Endothelial cell of umbilical vein (primary cell): ENCODE measurements at regions not wholly inside any gene's neighbourhood (a gene's known extent, or its start where the extent isn't known, plus 50 kb on each side); places are given as distances from the start of the nearest gene placed in this dataset.

Experiments used
- BruUV-seq: library from RNA; stranded (reverse); fragments of 400-500 nt; replicated peaks from 2 replicates; lab custom pipeline; 2021; lab: Mats Ljungman, UMichigan
- CTCF ChIA-PET: fragments of 300-600, 350-600 bp; sonication (Branson Sonifier 250); formaldehyde crosslinking; loops from one replicate; lab custom pipeline; 2021; ENCODE audit warnings: antibody characterized with exemption, inconsistent platforms; lab: Charles Lee
- POLR2A ChIA-PET: fragments of 300-600, 350-600 bp; sonication (Branson Sonifier 250); formaldehyde crosslinking; loops from one replicate; lab custom pipeline; 2021; ENCODE audit warnings: antibody characterized with exemption, inconsistent platforms; lab: Charles Lee
- DNase-seq: peaks from one replicate; pipeline ENCODE4 v3.0.0-alpha.2; 2011; ENCODE audit warnings: low read depth, low spot score
- FAIRE-seq: peaks from 2 replicates; lab custom pipeline; 2011; peaks lifted over from hg19 to GRCh38; lab: Jason Lieb, UNC
- H2AFZ ChIP-seq: 2 replicates; pipeline ENCODE4 v1.6.0; 2012; ENCODE audit warnings: low read depth, low read length, control low read depth, inconsistent platforms
- H3K27ac ChIP-seq: 2 replicates; pipeline ENCODE4 v1.5.1; 2011; ENCODE audit warnings: low read depth, mild to moderate bottlenecking, control low read depth, low read length, moderate library complexity; ENCODE audit not compliant: insufficient read depth
- H3K27me3 ChIP-seq, 2 experiments: 2 replicates each; pipeline versions ENCODE4 v1.6.0 to v1.6.1; 2011; ENCODE audit warnings: low read length in 2 of 2, mixed read lengths in 1 of 2; ENCODE audit not compliant: control insufficient read depth in 2 of 2, insufficient read depth in 2 of 2
- H3K36me3 ChIP-seq, 2 experiments: 2 replicates in 1 of 2; 3 replicates in 1 of 2; pipeline ENCODE4 v1.5.1; 2011; ENCODE audit warnings: low read length in 2 of 2, mild to moderate bottlenecking in 1 of 2, moderate library complexity in 1 of 2; ENCODE audit not compliant: control insufficient read depth in 2 of 2, insufficient read depth in 2 of 2; ENCODE audit errors: extremely low read depth in 1 of 2
- H3K4me1 ChIP-seq: 3 replicates; pipeline ENCODE4 v1.5.1; 2011; ENCODE audit warnings: mild to moderate bottlenecking, low read length; ENCODE audit not compliant: control insufficient read depth, insufficient read depth; ENCODE audit errors: extremely low read depth
- H3K4me2 ChIP-seq: 2 replicates; pipeline ENCODE4 v1.6.1; 2011; ENCODE audit warnings: low read length, control low read depth, mixed read lengths; ENCODE audit not compliant: insufficient read depth
- H3K4me3 ChIP-seq, 3 experiments: fragments of 200-600 bp in 1 of 3; sonication (generic), shearing (Covaris generic) in 1 of 3; replicated peaks in 1 of 3; 2 replicates each; pipeline ENCODE4 v1.5.1; 2011 to 2016; ENCODE audit warnings: control low read depth in 3 of 3, low read length in 3 of 3, mild to moderate bottlenecking in 2 of 3, inconsistent platforms in 1 of 3, low read depth in 1 of 3, moderate library complexity in 1 of 3; ENCODE audit not compliant: insufficient read depth in 1 of 3
- H3K79me2 ChIP-seq: 2 replicates; pipeline ENCODE4 v1.6.0; 2012; ENCODE audit warnings: low read length, inconsistent platforms; ENCODE audit not compliant: control insufficient read depth, insufficient read depth
- H3K9ac ChIP-seq: replicated peaks from 2 replicates; pipeline ENCODE3; 2011; ENCODE audit warnings: low read length, control low read depth; ENCODE audit not compliant: insufficient read depth; ENCODE audit errors: extremely low read depth
- H3K9me1 ChIP-seq: replicated peaks from 3 replicates; pipeline ENCODE4 v1.6.0; 2011; ENCODE audit warnings: mild to moderate bottlenecking, low read length; ENCODE audit not compliant: control insufficient read depth, insufficient read depth; ENCODE audit errors: extremely low read depth
- H3K9me3 ChIP-seq: replicated peaks from 2 replicates; pipeline ENCODE4 v1.5.1; 2012; ENCODE audit warnings: low read length, inconsistent platforms; ENCODE audit not compliant: control insufficient read depth, insufficient read depth
- H4K20me1 ChIP-seq: replicated peaks from 2 replicates; pipeline ENCODE3; 2011; ENCODE audit warnings: mild to moderate bottlenecking, low read length; ENCODE audit not compliant: control insufficient read depth, insufficient read depth; ENCODE audit errors: extremely low read depth
- CTCF ChIP-seq, 2 donors: IDR thresholded peaks; 1 replicate in 1 of 2; 2 replicates in 1 of 2; pipeline ENCODE4 v1.5.1; 2011; ENCODE audit warnings: low read length in 2 of 2, mild to moderate bottlenecking in 2 of 2, moderate library complexity in 2 of 2, control low read depth in 1 of 2, inconsistent platforms in 1 of 2, low read depth in 1 of 2; ENCODE audit not compliant: insufficient read depth in 1 of 2; ENCODE audit errors: extremely low read depth in 1 of 2
- EZH2 ChIP-seq: IDR thresholded peaks from 2 replicates; pipeline ENCODE4 v1.6.1; 2012; ENCODE audit warnings: borderline replicate concordance, low read depth, mild to moderate bottlenecking, moderate library complexity, low read length, inconsistent platforms; ENCODE audit not compliant: severe bottlenecking
- FOS ChIP-seq: IDR thresholded peaks from 2 replicates; pipeline ENCODE4 v1.6.1; 2011; ENCODE audit warnings: mild to moderate bottlenecking, low read length, moderate library complexity, borderline replicate concordance; ENCODE audit not compliant: insufficient read depth
- GATA2 ChIP-seq: IDR thresholded peaks from 2 replicates; pipeline ENCODE4 v1.7.0; 2011; ENCODE audit warnings: low read depth, mild to moderate bottlenecking, moderate library complexity, mixed read lengths, low read length; ENCODE audit not compliant: insufficient read length, insufficient read depth
- JUN ChIP-seq: IDR thresholded peaks from 2 replicates; pipeline ENCODE4 v1.6.1; 2011; ENCODE audit warnings: borderline replicate concordance, low read depth; ENCODE audit not compliant: insufficient read length, insufficient read depth
- MAX ChIP-seq: IDR thresholded peaks from 2 replicates; pipeline ENCODE4 v1.6.1; 2011; ENCODE audit not compliant: insufficient read depth, insufficient read length
- MYC ChIP-seq: IDR thresholded peaks from one replicate; pipeline ENCODE4 v1.6.1; 2011; ENCODE audit warnings: mild to moderate bottlenecking, low read depth, low read length
- POLR2A ChIP-seq: IDR thresholded peaks from 2 replicates; pipeline ENCODE4 v1.6.1; 2012; ENCODE audit warnings: low read depth, mild to moderate bottlenecking, control low read depth, low read length
- POLR2AphosphoS5 ChIP-seq: IDR thresholded peaks from 2 replicates; pipeline ENCODE4 v1.6.1; 2012; ENCODE audit warnings: low read depth, mild to moderate bottlenecking, control low read depth, low read length, moderate library complexity; ENCODE audit not compliant: insufficient read depth
- dilution Hi-C: fragments of 300-500 bp; cut with MboI; formaldehyde crosslinking; loops from one replicate; pipeline ENCODE4 v1.15.0; 2019; ENCODE audit warnings: low sequenced_read_pairs; ENCODE audit not compliant: extremely low pct_ligation_motif_present
- intact Hi-C: fragments of 100-400 bp; cut with micrococcal nuclease; formaldehyde crosslinking; loops from one replicate; pipeline ENCODE4 v1.10.0; 2022

GRCh38 chr14:23828616-23829015 lies 125.0 kb upstream of the DHRS4 start:
- dilution Hi-C loops, result no loop called here
- FAIRE-seq, result no peak

GRCh38 chr14:23829736-23830471 lies 123.7 kb upstream of the DHRS4 start:
- H3K27me3 ChIP-seq, result no peaks in the 10 kb centered on the region
- H3K4me1 ChIP-seq, result peaks cover 8% of the 10 kb centered on the region
- no peak overlapping the region for H2AFZ ChIP-seq
- no peak overlapping the region for H3K9ac ChIP-seq
- POLR2A ChIA-PET, result interaction anchor here (0.5 kb wide), 1 partner anchor 877 kb away, joined by 3 read pairs; no protein-coding TSS in a partner anchor
- dilution Hi-C loops (no loop called here), intact Hi-C loops (no loop called here)
- no peaks in the 10 kb centered on the region for H3K79me2 ChIP-seq
- TF ChIP-seq POLR2AphosphoS5, result peak; percentile 30
- peak; percentile 93 for TF ChIP-seq FOS
- no peak for TF ChIP-seq CTCF (IDR thresholded peaks at IDR 0.05; ENCODE audit: extremely low read depth in 1 of 2, insufficient read depth in 1 of 2, low read depth in 1 of 2, low read length in 2 of 2)
- TF ChIP-seq JUN, result peak; percentile 93
- H3K9me3 ChIP-seq, result no peaks in the 10 kb centered on the region
- peak; percentile 88 for DNase-seq
- no peak overlapping the region for H3K4me3 ChIP-seq
- H3K27ac ChIP-seq, result peak overlapping the region; percentile 5
- H3K4me2 ChIP-seq, result no peak overlapping the region
- H3K36me3 ChIP-seq, result no peaks in the 10 kb centered on the region
- CTCF ChIA-PET, result interaction anchor here (1.0 to 1.8 kb wide), 8 partner anchors 11 to 351 kb away, joined by 3 to 6 read pairs (median 4); no protein-coding TSS in a partner anchor
- FAIRE-seq, result peak; percentile 95
- no peaks in the 10 kb centered on the region for H4K20me1 ChIP-seq
- no peaks in the 10 kb centered on the region for H3K9me1 ChIP-seq
- no TSS peak for BruUV-seq

More at GRCh38 chr14:23828616-23829015, 125.0 kb upstream of the DHRS4 start:
- intact Hi-C loops, result no loop called here
- Histone ChIP-seq H2AFZ (no peak overlapping the region), H4K20me1 (no peaks in the 10 kb centered on the region), H3K4me3 (no peak overlapping the region), H3K36me3 (no peaks in the 10 kb centered on the region), H3K9me3 (no peaks in the 10 kb centered on the region), H3K79me2 (no peaks in the 10 kb centered on the region), H3K4me1 (peaks cover 8% of the 10 kb centered on the region), H3K27ac (no peak overlapping the region), H3K27me3 (no peaks in the 10 kb centered on the region), H3K9ac (no peak overlapping the region), H3K9me1 (no peaks in the 10 kb centered on the region), H3K4me2 (no peak overlapping the region)
- TF ChIP-seq EZH2 (no peak), FOS (no peak), MAX (no peak), POLR2AphosphoS5 (no peak), GATA2 (no peak), MYC (no peak), POLR2A (no peak), JUN (no peak)
- ChIA-PET POLR2A (no interaction called here), CTCF (no interaction called here)
- DNase-seq, result no peak
- no TSS peak for BruUV-seq
